ENCODE measurements at regions not wholly inside any gene's neighbourhood (a gene's known extent, or its start where the extent isn't known, plus 50 kb on each side); places are given as distances from the start of the nearest gene placed in this dataset.

DNA sequence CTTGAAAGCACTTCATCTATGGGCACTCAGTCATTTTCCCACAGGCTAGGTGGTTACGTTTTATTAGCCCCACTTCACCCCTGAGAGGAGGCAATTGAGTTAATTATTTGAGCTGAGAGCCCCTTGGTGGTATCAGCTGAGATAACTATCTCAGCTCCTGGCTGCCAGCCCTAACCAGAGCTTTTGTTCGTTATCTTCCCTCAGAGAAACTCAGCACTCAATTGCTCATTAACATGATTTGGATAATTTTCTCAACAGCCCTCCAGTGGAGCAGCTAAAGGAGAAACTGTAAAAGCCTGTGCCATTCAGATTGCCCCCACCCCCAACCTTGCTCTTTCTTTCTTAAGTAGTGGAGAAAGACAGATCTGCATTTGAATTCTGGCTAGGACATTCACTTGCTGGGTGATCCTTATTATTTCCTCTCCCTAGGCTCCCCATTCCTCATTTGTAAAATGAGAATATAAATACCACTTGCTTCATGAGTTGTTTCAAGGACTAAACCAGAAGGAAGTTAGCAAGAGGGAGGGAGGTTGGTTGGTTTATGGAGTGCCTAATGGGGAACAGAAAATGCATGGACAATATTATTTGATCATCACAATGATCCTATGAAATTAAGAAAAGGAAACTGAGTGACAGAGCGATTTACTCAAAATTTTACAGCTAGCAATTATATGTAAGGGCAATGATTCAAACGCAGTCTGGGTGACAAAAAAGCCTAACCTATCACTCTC, 218.7 kb upstream of the FGGY start:
- FAIRE-seq = no peak

GRCh38 chr1:59078866-59079265, 218.0 kb upstream of the FGGY start:
- no peaks in the 10 kb centered on the region for H3K9me3 ChIP-seq (ENCODE audit: control insufficient read depth, low read depth, low read length)
- H3K4me3 ChIP-seq (ENCODE audit: control insufficient read depth in 2 of 3, extremely low read depth in 1 of 3, insufficient read depth in 2 of 3, low read depth in 1 of 3, low read length in 3 of 3) = no peak overlapping the region
- no peaks in the 10 kb centered on the region for H4K20me1 ChIP-seq (ENCODE audit: control insufficient read depth, extremely low read depth, insufficient read depth, low read length)
- DNase-seq (ENCODE audit: low read depth, low spot score) = no peak
- no peak overlapping the region for H2AFZ ChIP-seq (ENCODE audit: control insufficient read depth, low read length)
- H3K9me1 ChIP-seq (ENCODE audit: control insufficient read depth, extremely low read depth, insufficient read depth, low read length) = no peaks in the 10 kb centered on the region
- peaks cover 19% of the 10 kb centered on the region for H3K4me1 ChIP-seq (ENCODE audit: control insufficient read depth, extremely low read depth, insufficient read depth, low read length)
- no peak overlapping the region for H3K4me2 ChIP-seq (ENCODE audit: control insufficient read depth, extremely low read depth, insufficient read depth, low read depth, low read length)
- H3K9ac ChIP-seq (ENCODE audit: control insufficient read depth, extremely low read depth, insufficient read depth, low read length) = no peak overlapping the region
- dilution Hi-C loops (cut with MboI; ENCODE audit: extremely low pct_ligation_motif_present, low sequenced_read_pairs) = no loop called here
- no peaks in the 10 kb centered on the region for H3K79me2 ChIP-seq (ENCODE audit: control insufficient read depth, insufficient read depth, low read length)
- FAIRE-seq = no peak
- TF ChIP-seq, protein P1, sequence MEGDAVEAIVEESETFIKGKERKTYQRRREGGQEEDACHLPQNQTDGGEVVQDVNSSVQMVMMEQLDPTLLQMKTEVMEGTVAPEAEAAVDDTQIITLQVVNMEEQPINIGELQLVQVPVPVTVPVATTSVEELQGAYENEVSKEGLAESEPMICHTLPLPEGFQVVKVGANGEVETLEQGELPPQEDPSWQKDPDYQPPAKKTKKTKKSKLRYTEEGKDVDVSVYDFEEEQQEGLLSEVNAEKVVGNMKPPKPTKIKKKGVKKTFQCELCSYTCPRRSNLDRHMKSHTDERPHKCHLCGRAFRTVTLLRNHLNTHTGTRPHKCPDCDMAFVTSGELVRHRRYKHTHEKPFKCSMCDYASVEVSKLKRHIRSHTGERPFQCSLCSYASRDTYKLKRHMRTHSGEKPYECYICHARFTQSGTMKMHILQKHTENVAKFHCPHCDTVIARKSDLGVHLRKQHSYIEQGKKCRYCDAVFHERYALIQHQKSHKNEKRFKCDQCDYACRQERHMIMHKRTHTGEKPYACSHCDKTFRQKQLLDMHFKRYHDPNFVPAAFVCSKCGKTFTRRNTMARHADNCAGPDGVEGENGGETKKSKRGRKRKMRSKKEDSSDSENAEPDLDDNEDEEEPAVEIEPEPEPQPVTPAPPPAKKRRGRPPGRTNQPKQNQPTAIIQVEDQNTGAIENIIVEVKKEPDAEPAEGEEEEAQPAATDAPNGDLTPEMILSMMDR (optimal IDR thresholded peaks at IDR 0.05 in 1 of 3, IDR thresholded peaks at IDR 0.05 in 1 of 3, conservative IDR thresholded peaks at IDR 0.05 in 1 of 3; ENCODE audit: extremely low read depth in 1 of 3, insufficient read depth in 2 of 3, low read length in 3 of 3) = no peak
- TF ChIP-seq EZH2 (IDR thresholded peaks at IDR 0.05; ENCODE audit: low read length) = no peak
- H3K36me3 ChIP-seq (ENCODE audit: control insufficient read depth in 2 of 2, extremely low read depth in 1 of 2, insufficient read depth in 2 of 2, low read length in 2 of 2) = no peaks in the 10 kb centered on the region
- H3K27ac ChIP-seq (ENCODE audit: control insufficient read depth, insufficient read depth, low read length) = no peak overlapping the region
- H3K27me3 ChIP-seq (ENCODE audit: control insufficient read depth, extremely low read depth, insufficient read depth, low read length) = no peaks in the 10 kb centered on the region

More for the DNA sequence above, 218.7 kb upstream of the FGGY start:
- Histone ChIP-seq H2AFZ (ENCODE audit: control insufficient read depth, low read length) (no peak overlapping the region), H3K9ac (ENCODE audit: control insufficient read depth, extremely low read depth, insufficient read depth, low read length) (no peak overlapping the region), H3K36me3 (ENCODE audit: control insufficient read depth in 2 of 2, extremely low read depth in 1 of 2, insufficient read depth in 2 of 2, low read length in 2 of 2) (no peaks in the 10 kb centered on the region), H3K27ac (ENCODE audit: control insufficient read depth, insufficient read depth, low read length) (no peak overlapping the region), H3K27me3 (ENCODE audit: control insufficient read depth, extremely low read depth, insufficient read depth, low read length) (no peaks in the 10 kb centered on the region), H3K9me3 (ENCODE audit: control insufficient read depth, low read depth, low read length) (no peaks in the 10 kb centered on the region), H3K4me1 (ENCODE audit: control insufficient read depth, extremely low read depth, insufficient read depth, low read length) (peaks cover 19% of the 10 kb centered on the region), H4K20me1 (ENCODE audit: control insufficient read depth, extremely low read depth, insufficient read depth, low read length) (no peaks in the 10 kb centered on the region), H3K4me2 (ENCODE audit: control insufficient read depth, extremely low read depth, insufficient read depth, low read depth, low read length) (no peak overlapping the region), H3K4me3 (ENCODE audit: control insufficient read depth in 2 of 3, extremely low read depth in 1 of 3, insufficient read depth in 2 of 3, low read depth in 1 of 3, low read length in 3 of 3) (no peak overlapping the region), H3K9me1 (ENCODE audit: control insufficient read depth, extremely low read depth, insufficient read depth, low read length) (no peaks in the 10 kb centered on the region), H3K79me2 (ENCODE audit: control insufficient read depth, insufficient read depth, low read length) (no peaks in the 10 kb centered on the region)
- TF ChIP-seq, protein P1 (optimal IDR thresholded peaks at IDR 0.05 in 1 of 3, IDR thresholded peaks at IDR 0.05 in 1 of 3, conservative IDR thresholded peaks at IDR 0.05 in 1 of 3; ENCODE audit: extremely low read depth in 1 of 3, insufficient read depth in 2 of 3, low read length in 3 of 3) = no peak
- no peak for TF ChIP-seq EZH2 (IDR thresholded peaks at IDR 0.05; ENCODE audit: low read length)
- dilution Hi-C loops (cut with MboI; ENCODE audit: extremely low pct_ligation_motif_present, low sequenced_read_pairs) = no loop called here
- no peak for DNase-seq (ENCODE audit: low read depth, low spot score)
